ENCODE measurements at regions not wholly inside any gene's neighbourhood (a gene's known extent, or its start where the extent isn't known, plus 50 kb on each side); places are given as distances from the start of the nearest gene placed in this dataset.

- 0 out of 4 replicates have a peak, but pooled peaks cover 0 to 3% of the 10 kb centered on the region in 2 experiments for H3K27me3 ChIP-seq (replicated peaks in 1 of 2; ENCODE audit: control insufficient read depth in 2 of 2, insufficient read depth in 2 of 2, low read length in 1 of 2)
- no peak overlapping the region for H3K4me3 ChIP-seq
- no peak overlapping the region for H3K4me2 ChIP-seq (ENCODE audit: control insufficient read depth, insufficient read depth)
- H3K79me2 ChIP-seq (ENCODE audit: control insufficient read depth, insufficient read depth, low read length), result no peaks in the 10 kb centered on the region
- in situ Hi-C loops (cut with MboI) (no loop called here), intact Hi-C loops (cut with micrococcal nuclease; ENCODE audit: unreplicated experiment) (no loop called here)
- 90% methylated on average over 1 of the region's 1 CpG for WGBS (ENCODE audit: insufficient coverage, insufficient replicate concordance, low lambda C conversion rate, missing lambda C conversion rate)
- H4K20me1 ChIP-seq (ENCODE audit: control insufficient read depth, insufficient read depth), result no peaks in the 10 kb centered on the region
- no peaks in the 10 kb centered on the region for H3K36me3 ChIP-seq (ENCODE audit: control insufficient read depth in 2 of 2, insufficient read depth in 2 of 2, low read length in 1 of 2)
- ChIA-PET CTCF (no interaction called here), SMC1A (ENCODE audit: uncharacterized antibody, unreplicated experiment) (no interaction called here), RAD21 (ENCODE audit: unreplicated experiment) (no interaction called here), POLR2A (no interaction called here)
- H3K9ac ChIP-seq (ENCODE audit: control insufficient read depth, insufficient read depth, low read length), result no peak overlapping the region
- H3K4me1 ChIP-seq (ENCODE audit: control insufficient read depth, insufficient read depth, low read length), result no peaks in the 10 kb centered on the region
- H3K9me3 ChIP-seq (replicated peaks; ENCODE audit: control insufficient read depth, insufficient read depth, low read length), result no peaks in the 10 kb centered on the region; the same call in 2 of the 3 replicates
- ATAC-seq, result no peak
- no TSS peak for BruUV-seq (replicated peaks)
- FAIRE-seq, result no peak
- no peak overlapping the region for H2AFZ ChIP-seq (ENCODE audit: control insufficient read depth, low read depth, low read length)
- no peak overlapping the region for H3K27ac ChIP-seq (ENCODE audit: control insufficient read depth, insufficient read depth)
- DNase-seq (ENCODE audit: low read depth, low spot score), result no peak
- TF ChIP-seq SMC3 (IDR thresholded peaks at IDR 0.05; ENCODE audit: borderline replicate concordance, low read length), result no peak
- no peak for TF ChIP-seq CBX3 (IDR thresholded peaks at IDR 0.05; ENCODE audit: borderline replicate concordance, low read depth)
- no peak for TF ChIP-seq CREB1 (IDR thresholded peaks at IDR 0.05; ENCODE audit: low read depth)
- no peak for TF ChIP-seq KDM1A (IDR thresholded peaks at IDR 0.05; ENCODE audit: borderline replicate concordance)
- no peak for TF ChIP-seq SUPT20H (IDR thresholded peaks at IDR 0.05; ENCODE audit: borderline replicate concordance, control insufficient read depth, low read depth, low read length)
- no peak for TF ChIP-seq NR2C2 (IDR thresholded peaks at IDR 0.05; ENCODE audit: borderline replicate concordance, control insufficient read depth, insufficient read length, low read depth)
- TF ChIP-seq SMAD5 (IDR thresholded peaks at IDR 0.05; ENCODE audit: low read depth), result no peak
- TF ChIP-seq, protein P1, sequence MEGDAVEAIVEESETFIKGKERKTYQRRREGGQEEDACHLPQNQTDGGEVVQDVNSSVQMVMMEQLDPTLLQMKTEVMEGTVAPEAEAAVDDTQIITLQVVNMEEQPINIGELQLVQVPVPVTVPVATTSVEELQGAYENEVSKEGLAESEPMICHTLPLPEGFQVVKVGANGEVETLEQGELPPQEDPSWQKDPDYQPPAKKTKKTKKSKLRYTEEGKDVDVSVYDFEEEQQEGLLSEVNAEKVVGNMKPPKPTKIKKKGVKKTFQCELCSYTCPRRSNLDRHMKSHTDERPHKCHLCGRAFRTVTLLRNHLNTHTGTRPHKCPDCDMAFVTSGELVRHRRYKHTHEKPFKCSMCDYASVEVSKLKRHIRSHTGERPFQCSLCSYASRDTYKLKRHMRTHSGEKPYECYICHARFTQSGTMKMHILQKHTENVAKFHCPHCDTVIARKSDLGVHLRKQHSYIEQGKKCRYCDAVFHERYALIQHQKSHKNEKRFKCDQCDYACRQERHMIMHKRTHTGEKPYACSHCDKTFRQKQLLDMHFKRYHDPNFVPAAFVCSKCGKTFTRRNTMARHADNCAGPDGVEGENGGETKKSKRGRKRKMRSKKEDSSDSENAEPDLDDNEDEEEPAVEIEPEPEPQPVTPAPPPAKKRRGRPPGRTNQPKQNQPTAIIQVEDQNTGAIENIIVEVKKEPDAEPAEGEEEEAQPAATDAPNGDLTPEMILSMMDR (IDR thresholded peaks at IDR 0.05 in 2 of 3, conservative IDR thresholded peaks at IDR 0.05 in 1 of 3; ENCODE audit: control insufficient read depth in 2 of 3, extremely low read depth in 1 of 3, insufficient read depth in 1 of 3, low read depth in 3 of 3, low read length in 3 of 3), result no peak
- TF ChIP-seq, protein P2, sequence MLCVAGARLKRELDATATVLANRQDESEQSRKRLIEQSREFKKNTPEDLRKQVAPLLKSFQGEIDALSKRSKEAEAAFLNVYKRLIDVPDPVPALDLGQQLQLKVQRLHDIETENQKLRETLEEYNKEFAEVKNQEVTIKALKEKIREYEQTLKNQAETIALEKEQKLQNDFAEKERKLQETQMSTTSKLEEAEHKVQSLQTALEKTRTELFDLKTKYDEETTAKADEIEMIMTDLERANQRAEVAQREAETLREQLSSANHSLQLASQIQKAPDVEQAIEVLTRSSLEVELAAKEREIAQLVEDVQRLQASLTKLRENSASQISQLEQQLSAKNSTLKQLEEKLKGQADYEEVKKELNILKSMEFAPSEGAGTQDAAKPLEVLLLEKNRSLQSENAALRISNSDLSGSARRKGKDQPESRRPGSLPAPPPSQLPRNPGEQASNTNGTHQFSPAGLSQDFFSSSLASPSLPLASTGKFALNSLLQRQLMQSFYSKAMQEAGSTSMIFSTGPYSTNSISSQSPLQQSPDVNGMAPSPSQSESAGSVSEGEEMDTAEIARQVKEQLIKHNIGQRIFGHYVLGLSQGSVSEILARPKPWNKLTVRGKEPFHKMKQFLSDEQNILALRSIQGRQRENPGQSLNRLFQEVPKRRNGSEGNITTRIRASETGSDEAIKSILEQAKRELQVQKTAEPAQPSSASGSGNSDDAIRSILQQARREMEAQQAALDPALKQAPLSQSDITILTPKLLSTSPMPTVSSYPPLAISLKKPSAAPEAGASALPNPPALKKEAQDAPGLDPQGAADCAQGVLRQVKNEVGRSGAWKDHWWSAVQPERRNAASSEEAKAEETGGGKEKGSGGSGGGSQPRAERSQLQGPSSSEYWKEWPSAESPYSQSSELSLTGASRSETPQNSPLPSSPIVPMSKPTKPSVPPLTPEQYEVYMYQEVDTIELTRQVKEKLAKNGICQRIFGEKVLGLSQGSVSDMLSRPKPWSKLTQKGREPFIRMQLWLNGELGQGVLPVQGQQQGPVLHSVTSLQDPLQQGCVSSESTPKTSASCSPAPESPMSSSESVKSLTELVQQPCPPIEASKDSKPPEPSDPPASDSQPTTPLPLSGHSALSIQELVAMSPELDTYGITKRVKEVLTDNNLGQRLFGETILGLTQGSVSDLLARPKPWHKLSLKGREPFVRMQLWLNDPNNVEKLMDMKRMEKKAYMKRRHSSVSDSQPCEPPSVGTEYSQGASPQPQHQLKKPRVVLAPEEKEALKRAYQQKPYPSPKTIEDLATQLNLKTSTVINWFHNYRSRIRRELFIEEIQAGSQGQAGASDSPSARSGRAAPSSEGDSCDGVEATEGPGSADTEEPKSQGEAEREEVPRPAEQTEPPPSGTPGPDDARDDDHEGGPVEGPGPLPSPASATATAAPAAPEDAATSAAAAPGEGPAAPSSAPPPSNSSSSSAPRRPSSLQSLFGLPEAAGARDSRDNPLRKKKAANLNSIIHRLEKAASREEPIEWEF (IDR thresholded peaks at IDR 0.05; ENCODE audit: insufficient replicate concordance, low read depth, low read length), result no peak
- TF ChIP-seq NR2F1 (conservative IDR thresholded peaks at IDR 0.05), result no peak
- TF ChIP-seq SREBF1 (IDR thresholded peaks at IDR 0.05; ENCODE audit: low read length), result no peak
- no peak for TF ChIP-seq RBBP5 (conservative IDR thresholded peaks at IDR 0.05)
- no peak for TF ChIP-seq CHD2 (IDR thresholded peaks at IDR 0.05; ENCODE audit: borderline replicate concordance, low read depth, low read length)
- TF ChIP-seq SRF (IDR thresholded peaks at IDR 0.05; ENCODE audit: low read depth in 2 of 2, low read length in 2 of 2), result no peak
- TF ChIP-seq ZNF217 (IDR thresholded peaks at IDR 0.05), result no peak
- TF ChIP-seq ZNF384 (IDR thresholded peaks at IDR 0.05; ENCODE audit: borderline replicate concordance, low read depth, low read length), result no peak
- TF ChIP-seq, protein P3, sequence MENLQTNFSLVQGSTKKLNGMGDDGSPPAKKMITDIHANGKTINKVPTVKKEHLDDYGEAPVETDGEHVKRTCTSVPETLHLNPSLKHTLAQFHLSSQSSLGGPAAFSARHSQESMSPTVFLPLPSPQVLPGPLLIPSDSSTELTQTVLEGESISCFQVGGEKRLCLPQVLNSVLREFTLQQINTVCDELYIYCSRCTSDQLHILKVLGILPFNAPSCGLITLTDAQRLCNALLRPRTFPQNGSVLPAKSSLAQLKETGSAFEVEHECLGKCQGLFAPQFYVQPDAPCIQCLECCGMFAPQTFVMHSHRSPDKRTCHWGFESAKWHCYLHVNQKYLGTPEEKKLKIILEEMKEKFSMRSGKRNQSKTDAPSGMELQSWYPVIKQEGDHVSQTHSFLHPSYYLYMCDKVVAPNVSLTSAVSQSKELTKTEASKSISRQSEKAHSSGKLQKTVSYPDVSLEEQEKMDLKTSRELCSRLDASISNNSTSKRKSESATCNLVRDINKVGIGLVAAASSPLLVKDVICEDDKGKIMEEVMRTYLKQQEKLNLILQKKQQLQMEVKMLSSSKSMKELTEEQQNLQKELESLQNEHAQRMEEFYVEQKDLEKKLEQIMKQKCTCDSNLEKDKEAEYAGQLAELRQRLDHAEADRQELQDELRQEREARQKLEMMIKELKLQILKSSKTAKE (IDR thresholded peaks at IDR 0.05; ENCODE audit: low read depth, poor library complexity, severe bottlenecking), result no peak
- TF ChIP-seq NR2C1 (IDR thresholded peaks at IDR 0.05), result no peak
Observed at GRCh38 chr12:4080213-4080612, 193.3 kb upstream of the CCND2 start.
